ENCODE measurements at regions not wholly inside any gene's neighbourhood (a gene's known extent, or its start where the extent isn't known, plus 50 kb on each side); places are given as distances from the start of the nearest gene placed in this dataset.

DNA sequence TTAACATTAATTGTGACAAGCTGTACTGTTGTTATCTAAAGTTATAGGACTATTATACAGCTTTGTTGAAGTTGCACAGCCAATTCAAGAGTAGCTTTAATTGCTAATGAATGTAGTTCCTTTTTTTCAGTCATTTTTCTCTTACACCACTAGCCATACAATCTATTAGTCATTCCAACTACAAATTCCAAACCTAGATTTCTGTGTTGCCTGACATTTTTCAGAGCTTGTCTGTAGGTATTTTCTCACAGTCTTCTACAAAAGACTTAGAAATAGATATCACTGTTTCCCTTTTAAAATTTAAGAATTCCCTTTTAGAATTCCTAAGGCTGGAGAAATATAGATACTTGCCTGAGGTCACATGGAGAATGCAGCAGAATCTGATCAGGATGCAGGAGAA, 307.0 kb upstream of the HS3ST1 start:
- TF ChIP-seq, protein P1, sequence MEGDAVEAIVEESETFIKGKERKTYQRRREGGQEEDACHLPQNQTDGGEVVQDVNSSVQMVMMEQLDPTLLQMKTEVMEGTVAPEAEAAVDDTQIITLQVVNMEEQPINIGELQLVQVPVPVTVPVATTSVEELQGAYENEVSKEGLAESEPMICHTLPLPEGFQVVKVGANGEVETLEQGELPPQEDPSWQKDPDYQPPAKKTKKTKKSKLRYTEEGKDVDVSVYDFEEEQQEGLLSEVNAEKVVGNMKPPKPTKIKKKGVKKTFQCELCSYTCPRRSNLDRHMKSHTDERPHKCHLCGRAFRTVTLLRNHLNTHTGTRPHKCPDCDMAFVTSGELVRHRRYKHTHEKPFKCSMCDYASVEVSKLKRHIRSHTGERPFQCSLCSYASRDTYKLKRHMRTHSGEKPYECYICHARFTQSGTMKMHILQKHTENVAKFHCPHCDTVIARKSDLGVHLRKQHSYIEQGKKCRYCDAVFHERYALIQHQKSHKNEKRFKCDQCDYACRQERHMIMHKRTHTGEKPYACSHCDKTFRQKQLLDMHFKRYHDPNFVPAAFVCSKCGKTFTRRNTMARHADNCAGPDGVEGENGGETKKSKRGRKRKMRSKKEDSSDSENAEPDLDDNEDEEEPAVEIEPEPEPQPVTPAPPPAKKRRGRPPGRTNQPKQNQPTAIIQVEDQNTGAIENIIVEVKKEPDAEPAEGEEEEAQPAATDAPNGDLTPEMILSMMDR (IDR thresholded peaks at IDR 0.05) = no peak
- TF ChIP-seq POLR2A (IDR thresholded peaks at IDR 0.05) (no peak), POLR2AphosphoS5 (IDR thresholded peaks at IDR 0.05) (no peak), EP300 (IDR thresholded peaks at IDR 0.05) (no peak)

Data from sigmoid colon (tissue), 4 donors.